Neural progenitor cell (in vitro differentiated cells): ENCODE measurements at regions not wholly inside any gene's neighbourhood (a gene's known extent, or its start where the extent isn't known, plus 50 kb on each side); places are given as distances from the start of the nearest gene placed in this dataset.

Experiments used
- EZH2 ChIP-seq: fragments of 200-600 bp; sonication (generic); IDR thresholded peaks from 2 replicates; pipeline ENCODE4 v1.6.1; 2017; ENCODE audit warnings: antibody characterized with exemption, mild to moderate bottlenecking, moderate library complexity
- EZH2phosphoT487 ChIP-seq: fragments of 200-600 bp; sonication (generic); IDR thresholded peaks from 2 replicates; pipeline ENCODE4 v1.6.1; 2017; ENCODE audit warnings: antibody characterized with exemption
- TF ChIP-seq, protein P1 (sequence below): fragments of 200-600 bp; sonication (generic); IDR thresholded peaks from 2 replicates; pipeline ENCODE4 v1.5.1; 2017; ENCODE audit warnings: antibody characterized with exemption, mild to moderate bottlenecking

DNA sequence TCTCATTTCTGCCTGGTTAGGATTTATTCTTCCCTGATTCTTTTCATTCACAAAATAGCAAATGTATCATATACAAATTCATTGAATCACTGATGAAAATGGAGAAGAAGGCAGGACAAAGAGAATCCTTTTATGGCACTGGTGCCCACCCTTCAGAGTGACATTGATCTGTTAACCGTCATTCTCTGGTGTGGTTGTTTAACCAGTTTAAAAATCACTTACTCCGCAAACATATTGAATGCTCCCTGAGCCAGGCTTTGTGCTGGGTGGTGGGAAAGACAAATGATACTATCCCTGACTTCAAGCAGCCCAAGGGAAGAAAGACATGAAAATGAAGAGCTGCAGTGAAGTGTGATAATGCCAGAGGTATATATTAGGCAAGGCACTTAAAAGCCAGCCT, 187.5 kb upstream of the SLC38A2 start:
- TF ChIP-seq, protein P1, sequence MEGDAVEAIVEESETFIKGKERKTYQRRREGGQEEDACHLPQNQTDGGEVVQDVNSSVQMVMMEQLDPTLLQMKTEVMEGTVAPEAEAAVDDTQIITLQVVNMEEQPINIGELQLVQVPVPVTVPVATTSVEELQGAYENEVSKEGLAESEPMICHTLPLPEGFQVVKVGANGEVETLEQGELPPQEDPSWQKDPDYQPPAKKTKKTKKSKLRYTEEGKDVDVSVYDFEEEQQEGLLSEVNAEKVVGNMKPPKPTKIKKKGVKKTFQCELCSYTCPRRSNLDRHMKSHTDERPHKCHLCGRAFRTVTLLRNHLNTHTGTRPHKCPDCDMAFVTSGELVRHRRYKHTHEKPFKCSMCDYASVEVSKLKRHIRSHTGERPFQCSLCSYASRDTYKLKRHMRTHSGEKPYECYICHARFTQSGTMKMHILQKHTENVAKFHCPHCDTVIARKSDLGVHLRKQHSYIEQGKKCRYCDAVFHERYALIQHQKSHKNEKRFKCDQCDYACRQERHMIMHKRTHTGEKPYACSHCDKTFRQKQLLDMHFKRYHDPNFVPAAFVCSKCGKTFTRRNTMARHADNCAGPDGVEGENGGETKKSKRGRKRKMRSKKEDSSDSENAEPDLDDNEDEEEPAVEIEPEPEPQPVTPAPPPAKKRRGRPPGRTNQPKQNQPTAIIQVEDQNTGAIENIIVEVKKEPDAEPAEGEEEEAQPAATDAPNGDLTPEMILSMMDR: no peak
- TF ChIP-seq EZH2: no peak
- no peak for TF ChIP-seq EZH2phosphoT487
